ENCODE measurements at regions not wholly inside any gene's neighbourhood (a gene's known extent, or its start where the extent isn't known, plus 50 kb on each side); places are given as distances from the start of the nearest gene placed in this dataset.

GRCh38 chr11:93049740-93050139, 80.3 kb downstream of the MTNR1B start:
- TF ChIP-seq CTCF (optimal IDR thresholded peaks at IDR 0.05 in 1 of 3, IDR thresholded peaks at IDR 0.05 in 1 of 3, conservative IDR thresholded peaks at IDR 0.05 in 1 of 3; ENCODE audit: extremely low read depth in 1 of 3, insufficient read depth in 2 of 3, low read length in 3 of 3) (no peak), EZH2 (IDR thresholded peaks at IDR 0.05; ENCODE audit: low read length) (no peak)
